ENCODE measurements at regions not wholly inside any gene's neighbourhood (a gene's known extent, or its start where the extent isn't known, plus 50 kb on each side); places are given as distances from the start of the nearest gene placed in this dataset.

DNA sequence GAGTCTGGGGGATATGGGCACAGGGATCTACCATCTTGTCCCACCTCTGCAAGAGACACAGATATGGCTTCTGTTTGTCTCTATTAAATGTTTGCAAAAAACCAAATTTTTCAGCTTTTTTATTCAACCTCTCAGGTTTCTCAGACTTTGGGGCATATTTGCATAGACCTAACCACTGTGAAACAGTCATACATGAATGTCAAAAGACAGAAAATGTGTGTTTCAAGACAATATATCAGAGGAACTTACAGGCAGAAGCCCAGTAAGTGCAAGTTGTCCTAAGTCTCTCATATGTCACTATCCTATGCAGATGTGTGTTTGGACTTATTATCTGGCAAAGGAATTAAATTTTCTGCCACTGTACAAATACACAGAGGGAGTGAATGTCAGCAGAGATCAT lies 951.2 kb downstream of the PCDH18 start:
- in situ Hi-C loops (cut with HindIII; ENCODE audit: low sequenced_read_pairs): no loop called here

GRCh38 chr4:136575146-136575545 lies 957.1 kb downstream of the PCDH18 start:
- in situ Hi-C loops (cut with HindIII; ENCODE audit: low sequenced_read_pairs): no loop called here

DNA sequence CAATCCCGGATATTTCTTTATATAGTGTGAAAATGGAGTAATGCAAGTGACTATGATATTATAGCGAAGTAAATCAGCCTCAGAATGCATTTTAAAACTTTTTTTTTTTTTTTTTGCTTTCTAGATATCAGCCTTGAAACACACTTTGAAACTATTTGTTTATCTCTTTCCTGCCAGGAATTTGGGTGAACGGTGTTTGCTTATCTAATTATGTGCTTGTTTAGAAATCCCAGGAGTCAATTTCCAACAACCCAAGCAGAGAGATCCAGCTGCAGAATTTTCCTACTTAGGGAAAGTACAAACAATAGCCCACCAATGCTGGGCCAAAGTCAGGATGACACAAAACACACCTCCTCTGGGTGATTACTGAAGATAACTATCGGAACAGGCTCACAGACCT lies 958.8 kb downstream of the PCDH18 start:
- in situ Hi-C loops (cut with HindIII; ENCODE audit: low sequenced_read_pairs): no loop called here

GRCh38 chr4:136571315-136571714 lies 961.0 kb downstream of the PCDH18 start:
- in situ Hi-C loops (cut with HindIII; ENCODE audit: low sequenced_read_pairs): no loop called here

DNA sequence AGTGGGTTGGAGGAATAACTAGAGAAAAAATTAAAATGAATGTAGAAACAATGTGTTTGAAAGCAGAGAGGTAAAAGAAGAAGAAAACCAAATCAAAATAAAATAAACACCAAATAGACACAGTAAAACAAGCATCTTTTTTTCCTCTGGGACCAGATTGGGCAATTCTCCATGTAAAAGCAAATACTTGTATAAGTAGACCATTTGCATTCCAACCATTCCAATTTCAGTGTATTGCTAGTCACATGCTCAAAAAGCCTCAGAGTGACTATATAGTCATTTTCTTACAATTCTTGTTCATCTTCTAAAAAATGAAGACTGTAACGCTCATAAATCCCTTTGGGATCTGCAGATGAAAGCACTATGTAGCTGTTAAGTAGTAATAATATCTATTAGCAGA lies 969.5 kb downstream of the PCDH18 start:
- in situ Hi-C loops (cut with HindIII; ENCODE audit: low sequenced_read_pairs): no loop called here

DNA sequence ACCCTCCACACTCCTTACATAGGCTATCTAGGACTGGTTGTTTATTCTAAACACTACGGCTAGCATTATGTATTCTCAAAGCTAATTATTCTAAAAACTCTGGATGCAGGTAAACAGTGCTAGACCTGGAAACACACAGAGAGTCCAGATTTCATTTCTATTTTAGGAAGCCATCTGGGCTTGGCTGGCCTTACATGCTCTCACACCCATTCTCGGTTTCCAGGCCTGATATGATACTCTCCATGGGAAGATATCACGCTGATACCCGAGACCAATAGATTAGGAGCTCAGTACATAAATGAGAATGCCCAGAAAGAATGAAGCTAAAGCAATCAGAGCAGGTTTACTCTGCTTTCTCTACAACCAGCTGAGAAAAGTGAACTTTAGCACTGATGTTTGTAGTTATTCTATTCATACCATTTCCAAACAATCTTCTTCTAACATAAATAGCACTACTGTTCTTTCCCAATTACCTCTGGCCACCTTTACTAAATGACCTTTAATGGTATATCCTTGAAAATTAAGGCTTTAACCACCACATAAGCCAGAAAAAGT lies 973.3 kb downstream of the PCDH18 start:
- in situ Hi-C loops (cut with HindIII; ENCODE audit: low sequenced_read_pairs): no loop called here

DNA sequence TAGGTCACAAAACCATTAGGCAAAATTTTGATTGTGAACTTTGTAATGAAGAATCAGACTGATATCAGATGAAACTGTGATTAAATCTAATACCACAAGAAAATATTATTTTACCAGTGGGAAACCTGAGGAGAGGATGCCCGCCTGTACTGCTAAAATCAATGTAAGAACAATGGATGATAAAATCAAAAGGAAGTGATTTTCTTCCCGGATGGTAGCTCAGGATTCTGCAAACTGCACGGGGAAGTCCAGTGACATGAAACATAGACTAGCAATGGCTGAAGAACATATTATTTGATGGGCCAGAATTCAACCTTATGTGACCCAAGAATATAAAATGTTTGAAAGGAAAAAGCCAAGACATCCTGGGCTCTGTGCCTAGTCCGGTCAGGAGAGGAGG lies 974.9 kb downstream of the PCDH18 start:
- in situ Hi-C loops (cut with HindIII; ENCODE audit: low sequenced_read_pairs): no loop called here

DNA sequence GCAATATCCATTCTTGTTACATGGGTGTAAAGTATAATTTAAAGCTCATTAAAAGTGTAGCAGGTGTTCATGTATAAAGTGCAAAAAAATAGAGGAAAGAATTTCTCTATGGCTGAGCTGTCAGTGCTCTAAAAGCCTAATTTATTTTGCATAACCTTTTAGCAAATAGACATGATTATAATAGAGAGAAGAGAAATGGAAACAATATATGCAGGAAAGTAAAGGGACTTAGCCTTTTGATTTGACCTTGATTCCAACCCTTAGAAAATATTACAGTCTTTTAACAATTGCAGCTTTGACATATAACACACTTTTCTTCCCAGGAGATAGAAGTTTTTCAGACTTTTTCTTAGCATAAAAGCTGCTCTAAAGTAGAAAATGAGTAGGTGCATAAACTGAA lies 978.3 kb downstream of the PCDH18 start:
- in situ Hi-C loops (cut with HindIII; ENCODE audit: low sequenced_read_pairs): no loop called here

- in situ Hi-C loops (cut with HindIII; ENCODE audit: low sequenced_read_pairs): no loop called here
Measured at GRCh38 chr4:136551753-136552152, 980.5 kb downstream of the PCDH18 start.

GRCh38 chr4:136540747-136541146 lies 991.5 kb downstream of the PCDH18 start:
- in situ Hi-C loops (cut with HindIII; ENCODE audit: low sequenced_read_pairs): no loop called here

- in situ Hi-C loops (cut with HindIII; ENCODE audit: low sequenced_read_pairs): no loop called here
Measured at GRCh38 chr4:136528131-136528530, 1004.2 kb downstream of the PCDH18 start.

DNA sequence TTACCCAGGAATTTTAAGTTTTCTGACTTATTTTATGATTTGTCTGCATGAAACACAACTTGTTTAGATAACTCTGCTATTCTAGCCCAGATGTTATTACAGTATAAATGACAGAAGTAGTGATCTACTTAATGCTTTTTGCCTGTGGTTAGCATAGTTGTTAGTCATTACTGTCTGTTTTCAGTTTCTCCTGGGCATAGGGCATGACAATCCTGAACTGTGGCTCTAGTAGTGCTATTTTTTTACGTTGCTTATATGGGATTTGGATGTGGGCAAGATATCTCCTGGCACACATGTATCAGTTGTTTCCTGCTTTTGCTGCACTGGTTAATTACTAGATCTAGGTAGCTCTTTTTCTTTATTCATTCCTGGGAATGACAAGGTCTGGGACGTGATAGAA lies 1005.8 kb downstream of the PCDH18 start:
- in situ Hi-C loops (cut with HindIII; ENCODE audit: low sequenced_read_pairs): no loop called here

- in situ Hi-C loops (cut with HindIII; ENCODE audit: low sequenced_read_pairs): no loop called here
Measured at GRCh38 chr4:136524039-136524438, 1008.3 kb downstream of the PCDH18 start.

GRCh38 chr4:136516371-136516770 lies 1015.9 kb downstream of the PCDH18 start:
- in situ Hi-C loops (cut with HindIII; ENCODE audit: low sequenced_read_pairs): no loop called here

DNA sequence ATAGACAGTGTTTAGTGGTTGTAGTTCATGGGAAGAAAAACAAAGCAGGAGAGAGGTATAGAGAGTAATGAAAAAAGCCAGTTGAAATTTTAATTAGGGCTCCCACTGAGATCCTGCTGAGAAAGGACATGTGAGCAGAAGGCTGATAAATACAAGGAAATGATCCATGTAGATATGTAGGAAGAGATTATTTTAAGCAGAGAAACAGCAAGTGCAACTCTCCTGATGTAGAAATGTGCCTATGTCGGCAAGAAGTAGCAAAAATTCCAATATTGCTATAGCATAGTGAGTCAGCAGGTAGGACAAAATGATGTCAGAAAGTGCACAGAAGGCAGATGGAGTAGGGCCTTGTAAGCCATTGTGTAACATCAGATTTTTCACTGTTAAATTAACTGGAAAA lies 1027.3 kb downstream of the PCDH18 start:
- in situ Hi-C loops (cut with HindIII; ENCODE audit: low sequenced_read_pairs): no loop called here

GRCh38 chr4:136495851-136496250 lies 1036.4 kb downstream of the PCDH18 start:
- in situ Hi-C loops (cut with HindIII; ENCODE audit: low sequenced_read_pairs): no loop called here

GRCh38 chr4:136495076-136495475 lies 1037.2 kb downstream of the PCDH18 start:
- in situ Hi-C loops (cut with HindIII; ENCODE audit: low sequenced_read_pairs): no loop called here

GRCh38 chr4:136489101-136489500 lies 1043.2 kb downstream of the PCDH18 start:
- in situ Hi-C loops (cut with HindIII; ENCODE audit: low sequenced_read_pairs): no loop called here

DNA sequence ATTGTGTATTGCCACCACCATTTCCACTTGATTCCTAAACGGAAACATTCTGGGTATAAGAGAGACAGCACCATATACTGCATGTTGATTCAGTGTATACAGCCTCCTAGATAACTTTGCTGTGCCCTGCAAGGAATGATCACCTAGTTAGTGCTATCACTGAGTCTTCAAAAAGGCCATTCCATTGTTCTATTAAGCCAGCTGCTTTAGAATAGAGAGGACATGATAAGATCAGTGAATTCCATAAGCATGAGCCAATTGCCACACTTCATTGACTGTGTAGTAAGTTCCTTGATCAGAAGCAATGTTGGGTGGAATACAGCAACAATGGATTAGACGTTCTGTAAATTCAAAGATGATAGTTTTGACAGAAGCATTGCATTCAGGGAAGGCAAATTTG lies 1047.3 kb downstream of the PCDH18 start:
- in situ Hi-C loops (cut with HindIII; ENCODE audit: low sequenced_read_pairs): no loop called here

DNA sequence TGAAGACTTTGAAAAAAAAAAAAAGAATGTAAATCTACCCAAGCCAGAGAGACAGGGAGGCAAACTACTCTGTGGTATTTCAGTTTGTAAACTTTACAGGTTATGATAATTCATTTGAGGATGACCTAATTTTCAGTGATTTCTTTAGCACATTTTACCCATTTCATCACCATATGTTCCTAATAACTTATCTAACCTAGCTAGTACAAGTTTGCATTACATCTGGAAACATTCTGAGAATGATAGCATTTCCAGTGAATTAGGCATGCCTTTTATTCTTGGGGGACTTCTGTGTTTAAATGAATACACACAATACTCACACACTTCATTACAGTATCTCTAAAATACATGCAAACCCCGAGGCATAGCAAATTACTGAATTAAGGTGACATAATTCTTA lies 1055.5 kb downstream of the PCDH18 start:
- in situ Hi-C loops (cut with HindIII; ENCODE audit: low sequenced_read_pairs): no loop called here

GRCh38 chr4:136471051-136471450 lies 1061.2 kb downstream of the PCDH18 start:
- in situ Hi-C loops (cut with HindIII; ENCODE audit: low sequenced_read_pairs): no loop called here

GRCh38 chr4:136465691-136466090 lies 1066.6 kb downstream of the PCDH18 start:
- in situ Hi-C loops (cut with HindIII; ENCODE audit: low sequenced_read_pairs): no loop called here

DNA sequence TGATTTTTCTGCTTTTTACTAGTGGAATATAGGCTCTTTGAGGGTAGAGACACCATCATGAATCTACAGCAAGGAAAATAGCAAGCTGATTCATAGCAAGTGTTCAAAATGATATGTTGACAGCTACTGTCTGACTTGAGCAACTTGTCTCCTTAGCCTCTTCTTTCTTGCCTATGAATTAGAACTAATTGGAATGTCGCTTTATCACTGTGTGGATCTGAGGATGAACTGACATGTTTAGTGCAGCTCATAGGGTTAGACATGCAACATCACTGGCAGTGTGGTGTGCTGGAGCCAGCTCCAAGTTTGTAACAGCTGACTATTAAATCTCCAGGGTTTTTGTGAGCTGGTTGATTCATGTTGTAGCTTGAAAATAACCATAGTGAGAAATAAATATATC lies 1068.4 kb downstream of the PCDH18 start:
- in situ Hi-C loops (cut with HindIII; ENCODE audit: low sequenced_read_pairs): no loop called here

DNA sequence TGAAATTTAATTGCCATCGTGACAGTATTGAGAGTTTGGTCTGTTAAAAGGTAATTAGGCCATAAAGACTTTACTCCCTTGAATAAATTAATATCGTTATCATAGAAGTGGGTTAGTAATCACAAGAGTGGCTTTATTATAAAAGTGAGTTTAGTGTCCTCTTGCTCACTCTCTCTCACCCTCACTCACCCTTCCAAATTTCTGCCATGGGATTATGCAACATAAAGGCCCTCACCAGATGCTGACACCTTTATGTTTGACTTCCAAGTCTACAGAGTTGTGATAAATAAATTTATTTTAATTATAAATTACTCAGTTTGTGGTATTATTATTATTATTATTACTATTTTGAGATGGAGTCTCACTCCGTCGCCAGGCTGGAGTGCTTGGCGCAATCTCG lies 1070.8 kb downstream of the PCDH18 start:
- in situ Hi-C loops (cut with HindIII; ENCODE audit: low sequenced_read_pairs): no loop called here
